ENCODE measurements at regions not wholly inside any gene's neighbourhood (a gene's known extent, or its start where the extent isn't known, plus 50 kb on each side); places are given as distances from the start of the nearest gene placed in this dataset.
"Not testable (repeated sequence)": the region's sequence is repeated elsewhere in the genome, so short reads cannot be mapped to it uniquely, and the experiment has no call there.

GRCh38 chr5:152694231-152694630 lies 289.2 kb upstream of the NMUR2 start:
- DNase-seq (ENCODE audit: low read depth) = no peak

- no peak for DNase-seq (ENCODE audit: low read depth)
Measured at GRCh38 chr5:152701305-152701949, 296.3 kb upstream of the NMUR2 start.

GRCh38 chr5:152704286-152704685 lies 299.2 kb upstream of the NMUR2 start:
- DNase-seq (ENCODE audit: low read depth) = no peak

GRCh38 chr5:152711801-152712388 lies 306.8 kb upstream of the NMUR2 start:
- no peak for DNase-seq (ENCODE audit: low read depth)

- DNase-seq (ENCODE audit: low read depth) = no peak
Measured at GRCh38 chr5:152717393-152717792, 312.3 kb upstream of the NMUR2 start.

GRCh38 chr5:152723482-152723881 lies 318.4 kb upstream of the NMUR2 start:
- DNase-seq (ENCODE audit: low read depth) = no peak

- no peak for DNase-seq (ENCODE audit: low read depth)
Measured at GRCh38 chr5:152730176-152730575, 325.1 kb upstream of the NMUR2 start.

GRCh38 chr5:152736906-152737305 lies 331.8 kb upstream of the NMUR2 start:
- no peak for DNase-seq (ENCODE audit: low read depth)

GRCh38 chr5:152739916-152740315 lies 334.8 kb upstream of the NMUR2 start:
- no peak for DNase-seq (ENCODE audit: low read depth)

- DNase-seq (ENCODE audit: low read depth) = not testable (repeated sequence)
Measured at GRCh38 chr5:152741126-152741525, 336.0 kb upstream of the NMUR2 start.

- DNase-seq (ENCODE audit: low read depth) = not testable (repeated sequence)
Measured at GRCh38 chr5:152787709-152788217, 382.7 kb upstream of the NMUR2 start.

GRCh38 chr5:152801886-152802285 lies 396.8 kb upstream of the NMUR2 start:
- no peak for DNase-seq (ENCODE audit: low read depth)

GRCh38 chr5:152804179-152804578 lies 399.1 kb upstream of the NMUR2 start:
- DNase-seq (ENCODE audit: low read depth) = no peak

- no peak for DNase-seq (ENCODE audit: low read depth)
Measured at GRCh38 chr5:152811988-152812387, 406.9 kb upstream of the NMUR2 start.

- no peak for DNase-seq (ENCODE audit: low read depth)
Measured at GRCh38 chr5:152813526-152813925, 408.4 kb upstream of the NMUR2 start.

GRCh38 chr5:152819891-152820290 lies 414.8 kb upstream of the NMUR2 start:
- DNase-seq (ENCODE audit: low read depth) = no peak

- DNase-seq (ENCODE audit: low read depth) = no peak
Measured at GRCh38 chr5:152824316-152824715, 419.2 kb upstream of the NMUR2 start.

- DNase-seq (ENCODE audit: low read depth) = no peak
Measured at GRCh38 chr5:152838241-152838786, 433.2 kb upstream of the NMUR2 start.

GRCh38 chr5:152844713-152845112 lies 439.6 kb upstream of the NMUR2 start:
- DNase-seq (ENCODE audit: low read depth) = no peak

- DNase-seq (ENCODE audit: low read depth) = no peak
Measured at GRCh38 chr5:152853361-152853760, 448.3 kb upstream of the NMUR2 start.

GRCh38 chr5:152855441-152855840 lies 450.4 kb upstream of the NMUR2 start:
- DNase-seq (ENCODE audit: low read depth) = no peak

- DNase-seq (ENCODE audit: low read depth) = no peak
Measured at GRCh38 chr5:152861231-152861630, 456.2 kb upstream of the NMUR2 start.

- DNase-seq (ENCODE audit: low read depth) = no peak
Measured at GRCh38 chr5:152864447-152864846, 459.4 kb upstream of the NMUR2 start.

- DNase-seq (ENCODE audit: low read depth) = no peak
Measured at GRCh38 chr5:152864991-152865390, 459.9 kb upstream of the NMUR2 start.

All from non-pigmented ciliary epithelial cell (primary cell).